Endothelial cell (in vitro differentiated cells): ENCODE measurements at regions not wholly inside any gene's neighbourhood (a gene's known extent, or its start where the extent isn't known, plus 50 kb on each side); places are given as distances from the start of the nearest gene placed in this dataset.

Source experiments
- DNase-seq: peaks from one replicate; pipeline ENCODE4 v3.0.0; 2021; ENCODE audit warnings: low spot score
- H3K27ac Mint-ChIP-seq: one replicate; pipeline ENCODE4 v1.8.0; 2021; ENCODE audit warnings: mixed read lengths, inconsistent platforms; ENCODE audit not compliant: unreplicated experiment
- H3K27me3 Mint-ChIP-seq: one replicate; pipeline ENCODE4 v1.8.0; 2021; ENCODE audit warnings: mild to moderate bottlenecking, moderate library complexity, mixed read lengths, inconsistent platforms; ENCODE audit not compliant: unreplicated experiment
- H3K36me3 Mint-ChIP-seq: one replicate; pipeline ENCODE4 v1.8.0; 2021; ENCODE audit warnings: mild to moderate bottlenecking, low read depth, mixed read lengths, inconsistent platforms; ENCODE audit not compliant: unreplicated experiment
- H3K4me1 Mint-ChIP-seq: one replicate; pipeline ENCODE4 v1.8.0; 2021; ENCODE audit warnings: mild to moderate bottlenecking, mixed read lengths, inconsistent platforms; ENCODE audit not compliant: unreplicated experiment
- H3K4me3 Mint-ChIP-seq: one replicate; pipeline ENCODE4 v1.8.0; 2021; ENCODE audit warnings: mild to moderate bottlenecking, mixed read lengths, inconsistent platforms; ENCODE audit not compliant: unreplicated experiment
- H3K9me3 Mint-ChIP-seq: one replicate; pipeline ENCODE4 v1.8.0; 2021; ENCODE audit warnings: mixed read lengths, inconsistent platforms; ENCODE audit not compliant: unreplicated experiment
- TF ChIP-seq, protein P1 (sequence below): fragments of 200-600 bp; sonication (generic); IDR thresholded peaks from one replicate; pipeline ENCODE4 v1.5.0; 2021; ENCODE audit warnings: antibody characterized with exemption; ENCODE audit not compliant: unreplicated experiment

DNA sequence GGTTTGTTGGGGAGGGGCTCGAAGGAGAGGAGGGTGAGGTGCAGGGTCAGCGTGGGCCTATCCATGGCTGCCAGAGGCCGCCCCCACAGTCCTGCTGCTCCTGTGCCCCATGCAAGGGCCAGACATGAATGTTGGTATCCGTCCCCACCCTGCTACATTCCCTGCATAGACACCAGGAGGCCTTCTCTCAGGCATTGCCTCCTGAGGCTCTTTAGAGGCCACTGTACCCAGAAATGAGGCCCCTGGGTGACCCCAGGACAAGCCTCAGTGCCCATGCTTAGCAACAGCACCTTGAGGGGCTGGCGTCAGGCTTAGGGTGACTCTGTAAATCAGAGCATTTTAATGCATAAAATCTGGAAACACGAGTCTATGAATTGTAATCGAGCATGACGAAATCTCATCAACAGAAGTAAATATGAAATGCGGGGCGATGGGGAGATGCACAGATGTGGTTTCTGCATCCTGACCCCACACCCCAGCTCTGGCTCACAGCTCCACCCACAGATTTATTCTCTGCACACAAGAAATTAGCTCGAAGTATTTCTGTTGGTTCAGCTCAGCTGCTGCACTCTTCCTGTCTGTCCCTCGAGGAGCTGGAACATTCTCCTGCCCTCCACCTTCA lies 124.0 kb upstream of the CSF3R start:
- Mint-ChIP-seq H3K36me3 (no peaks in the 10 kb centered on the region), H3K9me3 (no peaks in the 10 kb centered on the region), H3K4me3 (no peak overlapping the region), H3K27me3 (peaks cover 6% of the 10 kb centered on the region), H3K4me1 (no peaks in the 10 kb centered on the region), H3K27ac (no peak overlapping the region)
- TF ChIP-seq, protein P1, sequence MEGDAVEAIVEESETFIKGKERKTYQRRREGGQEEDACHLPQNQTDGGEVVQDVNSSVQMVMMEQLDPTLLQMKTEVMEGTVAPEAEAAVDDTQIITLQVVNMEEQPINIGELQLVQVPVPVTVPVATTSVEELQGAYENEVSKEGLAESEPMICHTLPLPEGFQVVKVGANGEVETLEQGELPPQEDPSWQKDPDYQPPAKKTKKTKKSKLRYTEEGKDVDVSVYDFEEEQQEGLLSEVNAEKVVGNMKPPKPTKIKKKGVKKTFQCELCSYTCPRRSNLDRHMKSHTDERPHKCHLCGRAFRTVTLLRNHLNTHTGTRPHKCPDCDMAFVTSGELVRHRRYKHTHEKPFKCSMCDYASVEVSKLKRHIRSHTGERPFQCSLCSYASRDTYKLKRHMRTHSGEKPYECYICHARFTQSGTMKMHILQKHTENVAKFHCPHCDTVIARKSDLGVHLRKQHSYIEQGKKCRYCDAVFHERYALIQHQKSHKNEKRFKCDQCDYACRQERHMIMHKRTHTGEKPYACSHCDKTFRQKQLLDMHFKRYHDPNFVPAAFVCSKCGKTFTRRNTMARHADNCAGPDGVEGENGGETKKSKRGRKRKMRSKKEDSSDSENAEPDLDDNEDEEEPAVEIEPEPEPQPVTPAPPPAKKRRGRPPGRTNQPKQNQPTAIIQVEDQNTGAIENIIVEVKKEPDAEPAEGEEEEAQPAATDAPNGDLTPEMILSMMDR, result no peak
- DNase-seq, result no peak

GRCh38 chr1:36605942-36606640 lies 123.4 kb upstream of the CSF3R start:
- no peaks in the 10 kb centered on the region for H3K9me3 Mint-ChIP-seq
- no peaks in the 10 kb centered on the region for H3K4me1 Mint-ChIP-seq
- H3K36me3 Mint-ChIP-seq, result no peaks in the 10 kb centered on the region
- H3K4me3 Mint-ChIP-seq, result no peak overlapping the region
- TF ChIP-seq, protein P1, result no peak
- H3K27me3 Mint-ChIP-seq, result peaks cover 6% of the 10 kb centered on the region
- DNase-seq, result no peak
- no peak overlapping the region for H3K27ac Mint-ChIP-seq

- H3K4me1 Mint-ChIP-seq, result no peaks in the 10 kb centered on the region
- no peak for DNase-seq
- no peaks in the 10 kb centered on the region for H3K36me3 Mint-ChIP-seq
- H3K27me3 Mint-ChIP-seq, result peaks cover 6% of the 10 kb centered on the region
- H3K4me3 Mint-ChIP-seq, result no peak overlapping the region
- TF ChIP-seq, protein P1, result no peak
- no peak overlapping the region for H3K27ac Mint-ChIP-seq
- H3K9me3 Mint-ChIP-seq, result no peaks in the 10 kb centered on the region
Observed at GRCh38 chr1:36603461-36603860, 120.7 kb upstream of the CSF3R start.

GRCh38 chr1:36602184-36602583 lies 119.5 kb upstream of the CSF3R start:
- TF ChIP-seq, protein P1, result no peak
- no peak for DNase-seq
- Mint-ChIP-seq H3K4me1 (no peaks in the 10 kb centered on the region), H3K27ac (no peak overlapping the region), H3K36me3 (no peaks in the 10 kb centered on the region), H3K27me3 (peaks cover 6% of the 10 kb centered on the region), H3K9me3 (no peaks in the 10 kb centered on the region), H3K4me3 (no peak overlapping the region)

- TF ChIP-seq, protein P1, result no peak
- no peak for DNase-seq
- Mint-ChIP-seq H3K4me1 (no peaks in the 10 kb centered on the region), H3K9me3 (no peaks in the 10 kb centered on the region), H3K27me3 (peaks cover 4% of the 10 kb centered on the region), H3K36me3 (no peaks in the 10 kb centered on the region), H3K27ac (no peak overlapping the region), H3K4me3 (no peak overlapping the region)
Observed at GRCh38 chr1:36599828-36600227, 117.1 kb upstream of the CSF3R start.
